ENCODE measurements at regions not wholly inside any gene's neighbourhood (a gene's known extent, or its start where the extent isn't known, plus 50 kb on each side); places are given as distances from the start of the nearest gene placed in this dataset.

GRCh38 chr10:4596951-4597350 is 229.1 kb upstream of the AKR1E2 start:
- no peaks in the 10 kb centered on the region for H3K27me3 ChIP-seq
- no peak overlapping the region for H3K27ac ChIP-seq
- TF ChIP-seq POLR2AphosphoS5 (IDR thresholded peaks at IDR 0.05): no peak
- no peak for TF ChIP-seq CTCF (IDR thresholded peaks at IDR 0.05)
- no peak for TF ChIP-seq EP300 (IDR thresholded peaks at IDR 0.05)
- TF ChIP-seq POLR2A (IDR thresholded peaks at IDR 0.05): no peak
- WGBS, 2 donors: 91 to 93% methylated on average over 1 of the region's 1 CpG
- no peak overlapping the region for H3K4me3 ChIP-seq
- no peaks in the 10 kb centered on the region for H3K9me3 ChIP-seq
- H3K4me1 ChIP-seq: no peaks in the 10 kb centered on the region
- no peak for DNase-seq
- H3K36me3 ChIP-seq: no peaks in the 10 kb centered on the region
- intact Hi-C loops (cut with DNase I): no loop called here

DNA sequence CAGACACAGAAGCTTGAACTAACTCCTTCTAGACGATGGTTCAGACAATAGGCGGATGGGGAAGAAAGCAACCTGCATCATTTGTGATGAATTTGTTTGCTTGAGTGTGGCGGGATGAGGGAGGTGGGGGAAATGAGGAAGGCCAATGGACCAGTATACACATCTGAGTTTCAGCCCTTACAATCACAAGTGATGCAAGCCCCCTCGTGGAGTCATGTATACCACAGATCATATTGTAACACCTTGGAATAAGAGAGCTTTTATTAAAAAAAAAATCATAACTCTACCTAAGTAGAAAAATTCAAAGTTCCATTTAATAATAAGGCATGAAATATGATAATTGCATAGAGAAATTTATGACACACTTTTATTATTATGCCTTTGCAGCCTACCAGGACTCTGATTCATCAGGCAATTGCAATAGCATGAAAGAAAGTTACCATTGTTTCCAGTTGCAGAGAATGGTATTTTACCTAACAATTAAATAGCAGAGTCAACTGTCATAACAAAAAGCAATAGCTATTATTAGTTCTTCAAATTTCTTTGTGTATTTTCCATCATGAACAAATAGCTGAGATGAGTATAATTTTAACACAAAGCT is 230.2 kb upstream of the AKR1E2 start:
- intact Hi-C loops (cut with DNase I): no loop called here
- TF ChIP-seq EP300 (IDR thresholded peaks at IDR 0.05) (no peak), POLR2A (IDR thresholded peaks at IDR 0.05) (no peak), CTCF (IDR thresholded peaks at IDR 0.05) (no peak), POLR2AphosphoS5 (IDR thresholded peaks at IDR 0.05) (no peak)
- Histone ChIP-seq H3K4me3 (no peak overlapping the region), H3K27ac (no peak overlapping the region), H3K27me3 (no peaks in the 10 kb centered on the region), H3K36me3 (no peaks in the 10 kb centered on the region), H3K4me1 (no peaks in the 10 kb centered on the region), H3K9me3 (no peaks in the 10 kb centered on the region)
- 91 to 94% methylated on average over 4 of the region's 4 CpGs for WGBS, 2 donors
- DNase-seq: no peak

DNA sequence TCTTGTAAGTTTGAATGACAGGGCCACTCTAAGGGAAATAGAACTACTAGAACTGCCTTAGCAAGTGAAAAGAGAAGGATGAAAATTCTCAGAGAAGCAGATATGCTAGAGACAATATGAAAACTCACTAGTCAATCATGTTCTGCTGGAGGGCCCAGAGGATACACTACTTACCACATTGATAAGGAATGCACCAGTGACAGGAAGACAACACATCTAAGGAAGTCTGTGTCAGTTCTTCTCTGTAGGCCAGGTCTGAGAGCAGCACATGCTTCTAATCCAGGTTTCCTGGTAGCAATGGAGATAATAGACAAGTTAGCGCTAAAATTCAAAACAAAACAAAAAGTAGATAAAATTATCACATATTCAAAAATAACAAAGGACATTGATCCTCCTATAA is 235.2 kb upstream of the AKR1E2 start:
- peaks cover 0 to 21% (median 17%) of the 10 kb centered on the region in 4 donors for H3K4me1 ChIP-seq

GRCh38 chr10:4588824-4589223 is 237.2 kb upstream of the AKR1E2 start:
- Histone ChIP-seq H3K27me3 (no peaks in the 10 kb centered on the region), H3K9me3 (no peaks in the 10 kb centered on the region), H3K4me3 (no peak overlapping the region), H3K36me3 (no peaks in the 10 kb centered on the region), H3K4me1 (peaks cover 0 to 21% (median 17%) of the 10 kb centered on the region in 4 donors), H3K27ac (peak overlapping the region in 1 of 4 donors; percentile 20)
- intact Hi-C loops (cut with DNase I): no loop called here
- DNase-seq: no peak
- WGBS, 2 donors: 82 to 88% methylated on average over 3 of the region's 3 CpGs
- no peak for TF ChIP-seq CTCF (IDR thresholded peaks at IDR 0.05)

More for the DNA sequence above, 235.2 kb upstream of the AKR1E2 start:
- no peak overlapping the region for H3K27ac ChIP-seq
- H3K4me3 ChIP-seq: no peak overlapping the region
- H3K36me3 ChIP-seq: no peaks in the 10 kb centered on the region
- no peak for DNase-seq
- intact Hi-C loops (cut with DNase I): no loop called here
- TF ChIP-seq POLR2AphosphoS5 (IDR thresholded peaks at IDR 0.05) (no peak), CTCF (IDR thresholded peaks at IDR 0.05) (no peak), POLR2A (IDR thresholded peaks at IDR 0.05) (no peak), EP300 (IDR thresholded peaks at IDR 0.05) (no peak)
- H3K27me3 ChIP-seq: no peaks in the 10 kb centered on the region
- 91 to 98% methylated on average over 1 of the region's 1 CpG for WGBS, 2 donors
- H3K9me3 ChIP-seq: no peaks in the 10 kb centered on the region

- WGBS, 2 donors: 84 to 95% methylated on average over 1 of the region's 1 CpG
- TF ChIP-seq EP300 (IDR thresholded peaks at IDR 0.05) (no peak), POLR2AphosphoS5 (IDR thresholded peaks at IDR 0.05) (no peak), CTCF (IDR thresholded peaks at IDR 0.05) (no peak), POLR2A (IDR thresholded peaks at IDR 0.05) (no peak)
- peak overlapping the region in 2 of 4 donors; percentile 42 to 61 for H3K27ac ChIP-seq
- peaks cover 0 to 21% (median 17%) of the 10 kb centered on the region in 4 donors for H3K4me1 ChIP-seq
- H3K36me3 ChIP-seq: no peaks in the 10 kb centered on the region
- DNase-seq: no peak
- intact Hi-C loops (cut with DNase I): no loop called here
- no peak overlapping the region for H3K4me3 ChIP-seq
- H3K9me3 ChIP-seq: no peaks in the 10 kb centered on the region
- no peaks in the 10 kb centered on the region for H3K27me3 ChIP-seq
These were observed 238.5 kb upstream of the AKR1E2 start for GRCh38 chr10:4587466-4587865.

All from sigmoid colon (tissue), 6 donors.